GM21825 (cell line): ENCODE measurements at regions not wholly inside any gene's neighbourhood (a gene's known extent, or its start where the extent isn't known, plus 50 kb on each side); places are given as distances from the start of the nearest gene placed in this dataset.

ENCODE experiments used
- ATAC-seq: cut with Tn5 transposase; IDR thresholded peaks from one replicate; pipeline ENCODE4 v1.9.1; 2021; ENCODE audit warnings: mild to moderate bottlenecking, moderate library complexity; ENCODE audit not compliant: unreplicated experiment

GRCh38 chr10:31261511-31262311 is 57.3 kb upstream of the ZEB1 start:
- ATAC-seq, result no peak

GRCh38 chr10:31262672-31263071 is 56.3 kb upstream of the ZEB1 start:
- no peak for ATAC-seq

GRCh38 chr10:31263903-31264302 is 55.1 kb upstream of the ZEB1 start:
- no peak for ATAC-seq

- ATAC-seq, result no peak
Observed at GRCh38 chr10:31268444-31269303, 50.3 kb upstream of the ZEB1 start.
